ENCODE measurements at regions not wholly inside any gene's neighbourhood (a gene's known extent, or its start where the extent isn't known, plus 50 kb on each side); places are given as distances from the start of the nearest gene placed in this dataset.

DNA sequence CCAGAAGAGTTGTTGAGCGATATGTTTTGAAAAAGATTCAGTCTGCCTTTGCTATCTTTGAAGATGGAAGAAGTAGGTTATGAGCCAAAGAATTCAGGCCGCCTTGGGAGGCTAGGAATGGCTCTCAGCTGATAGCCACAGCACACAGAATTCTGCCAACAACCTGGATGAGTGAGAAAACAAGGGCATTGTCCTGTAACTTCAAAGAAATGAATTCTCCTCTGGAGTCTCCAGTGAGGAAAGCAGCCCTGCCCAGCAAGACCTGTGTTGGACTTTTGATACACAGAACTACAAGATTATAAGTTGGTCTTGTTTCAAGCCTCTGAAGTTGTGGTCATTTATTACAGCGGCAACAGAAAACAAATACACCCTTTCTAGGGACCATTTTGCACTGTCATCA, 509.9 kb upstream of the ZNF608 start:
- H3K27ac ChIP-seq, result no peak overlapping the region
- DNase-seq, result no peak
- no peaks in the 10 kb centered on the region for H3K9me3 ChIP-seq
- intact Hi-C loops (cut with DNase I; ENCODE audit: low total_unique reads), result no loop called here
- no peaks in the 10 kb centered on the region for H3K4me1 ChIP-seq
- H3K36me3 ChIP-seq, result no peaks in the 10 kb centered on the region
- no peak overlapping the region for H3K4me3 ChIP-seq
- H3K27me3 ChIP-seq, result no peaks in the 10 kb centered on the region
- TF ChIP-seq POLR2A (IDR thresholded peaks at IDR 0.05), result no peak

- Histone ChIP-seq H3K36me3 (no peaks in the 10 kb centered on the region), H3K27ac (no peak overlapping the region), H3K9me3 (no peaks in the 10 kb centered on the region), H3K4me3 (no peak overlapping the region), H3K4me1 (no peaks in the 10 kb centered on the region), H3K27me3 (no peaks in the 10 kb centered on the region)
- no peak for DNase-seq
- TF ChIP-seq CTCF (IDR thresholded peaks at IDR 0.05) (no peak), POLR2A (IDR thresholded peaks at IDR 0.05) (no peak)
- intact Hi-C loops (cut with DNase I; ENCODE audit: low total_unique reads), result no loop called here
Observed at GRCh38 chr5:125257057-125257972, 510.9 kb upstream of the ZNF608 start.

DNA sequence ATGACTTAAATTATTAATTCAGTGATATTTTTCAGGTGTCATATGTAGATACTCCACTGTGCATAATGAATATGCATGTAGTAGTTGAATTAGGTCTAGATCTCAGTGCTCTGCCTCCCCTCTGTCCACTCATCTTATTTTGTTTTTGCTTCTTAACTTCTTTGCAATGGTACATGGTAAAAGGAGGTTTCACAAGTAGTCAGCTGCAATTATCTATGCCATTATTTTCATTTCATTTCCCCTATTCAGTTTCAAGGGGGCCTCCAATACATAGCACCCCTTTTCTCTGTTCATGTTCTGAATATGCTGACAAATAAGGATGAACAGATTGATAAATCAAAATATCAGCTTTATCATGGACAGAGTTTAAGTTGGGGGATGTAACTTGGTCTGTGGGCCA, 511.6 kb upstream of the ZNF608 start:
- no peak for DNase-seq
- H3K4me3 ChIP-seq, result no peak overlapping the region
- no peaks in the 10 kb centered on the region for H3K9me3 ChIP-seq
- H3K4me1 ChIP-seq, result no peaks in the 10 kb centered on the region
- intact Hi-C loops (cut with DNase I; ENCODE audit: low total_unique reads), result no loop called here
- no peak overlapping the region for H3K27ac ChIP-seq
- H3K27me3 ChIP-seq, result no peaks in the 10 kb centered on the region
- TF ChIP-seq POLR2A (IDR thresholded peaks at IDR 0.05) (no peak), CTCF (IDR thresholded peaks at IDR 0.05) (no peak)
- H3K36me3 ChIP-seq, result no peaks in the 10 kb centered on the region

DNA sequence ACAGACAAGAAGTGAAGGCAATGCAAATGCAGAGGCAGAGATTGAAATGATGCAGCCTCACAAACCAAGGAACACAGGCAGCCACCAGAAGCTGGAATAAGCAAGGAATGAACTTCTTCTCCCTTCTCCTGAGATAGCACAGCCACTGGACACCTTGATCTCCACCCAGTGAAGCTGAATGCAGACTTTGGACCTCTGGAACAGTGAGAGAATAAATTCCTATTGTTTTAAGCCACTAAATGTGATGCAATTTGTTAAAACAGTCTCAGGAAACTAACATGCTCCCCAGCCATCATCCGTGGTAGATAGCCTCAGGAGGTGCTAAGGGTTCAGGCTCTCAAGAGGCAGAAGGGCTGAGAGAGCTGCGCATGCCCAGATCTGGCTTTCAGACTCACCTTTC, 512.2 kb upstream of the ZNF608 start:
- Histone ChIP-seq H3K4me3 (no peak overlapping the region), H3K36me3 (no peaks in the 10 kb centered on the region), H3K27ac (no peak overlapping the region), H3K4me1 (no peaks in the 10 kb centered on the region), H3K27me3 (no peaks in the 10 kb centered on the region), H3K9me3 (no peaks in the 10 kb centered on the region)
- DNase-seq, result no peak
- intact Hi-C loops (cut with DNase I; ENCODE audit: low total_unique reads), result no loop called here
- TF ChIP-seq POLR2A (IDR thresholded peaks at IDR 0.05), result no peak
- TF ChIP-seq CTCF (IDR thresholded peaks at IDR 0.05), result no peak

GRCh38 chr5:125261505-125262250, 515.2 kb upstream of the ZNF608 start:
- no peaks in the 10 kb centered on the region for H3K4me1 ChIP-seq
- no peaks in the 10 kb centered on the region for H3K27me3 ChIP-seq
- no peak overlapping the region for H3K27ac ChIP-seq
- no peak overlapping the region for H3K4me3 ChIP-seq
- no peaks in the 10 kb centered on the region for H3K9me3 ChIP-seq
- TF ChIP-seq POLR2A (IDR thresholded peaks at IDR 0.05), result no peak
- no peak for TF ChIP-seq CTCF (IDR thresholded peaks at IDR 0.05)
- DNase-seq, result no peak
- intact Hi-C loops (cut with DNase I; ENCODE audit: low total_unique reads), result no loop called here
- no peaks in the 10 kb centered on the region for H3K36me3 ChIP-seq
